Endothelial cell of umbilical vein (primary cell): ENCODE measurements at regions not wholly inside any gene's neighbourhood (a gene's known extent, or its start where the extent isn't known, plus 50 kb on each side); places are given as distances from the start of the nearest gene placed in this dataset.

Experiments
- BruUV-seq: library from RNA; stranded (reverse); fragments of 400-500 nt; replicated peaks from 2 replicates; lab custom pipeline; 2021; lab: Mats Ljungman, UMichigan
- CTCF ChIA-PET: fragments of 300-600, 350-600 bp; sonication (Branson Sonifier 250); formaldehyde crosslinking; loops from one replicate; lab custom pipeline; 2021; ENCODE audit warnings: antibody characterized with exemption, inconsistent platforms; lab: Charles Lee
- POLR2A ChIA-PET: fragments of 300-600, 350-600 bp; sonication (Branson Sonifier 250); formaldehyde crosslinking; loops from one replicate; lab custom pipeline; 2021; ENCODE audit warnings: antibody characterized with exemption, inconsistent platforms; lab: Charles Lee
- DNase-seq: peaks from one replicate; pipeline ENCODE4 v3.0.0-alpha.2; 2011; ENCODE audit warnings: low read depth, low spot score
- FAIRE-seq: peaks from 2 replicates; lab custom pipeline; 2011; peaks lifted over from hg19 to GRCh38; lab: Jason Lieb, UNC
- H2AFZ ChIP-seq: 2 replicates; pipeline ENCODE4 v1.6.0; 2012; ENCODE audit warnings: low read depth, low read length, control low read depth, inconsistent platforms
- H3K27ac ChIP-seq: 2 replicates; pipeline ENCODE4 v1.5.1; 2011; ENCODE audit warnings: low read depth, mild to moderate bottlenecking, control low read depth, low read length, moderate library complexity; ENCODE audit not compliant: insufficient read depth
- H3K27me3 ChIP-seq, 2 experiments: 2 replicates each; pipeline versions ENCODE4 v1.6.0 to v1.6.1; 2011; ENCODE audit warnings: low read length in 2 of 2, mixed read lengths in 1 of 2; ENCODE audit not compliant: control insufficient read depth in 2 of 2, insufficient read depth in 2 of 2
- H3K36me3 ChIP-seq, 2 experiments: 2 replicates in 1 of 2; 3 replicates in 1 of 2; pipeline ENCODE4 v1.5.1; 2011; ENCODE audit warnings: low read length in 2 of 2, mild to moderate bottlenecking in 1 of 2, moderate library complexity in 1 of 2; ENCODE audit not compliant: control insufficient read depth in 2 of 2, insufficient read depth in 2 of 2; ENCODE audit errors: extremely low read depth in 1 of 2
- H3K4me1 ChIP-seq: 3 replicates; pipeline ENCODE4 v1.5.1; 2011; ENCODE audit warnings: mild to moderate bottlenecking, low read length; ENCODE audit not compliant: control insufficient read depth, insufficient read depth; ENCODE audit errors: extremely low read depth
- H3K4me2 ChIP-seq: 2 replicates; pipeline ENCODE4 v1.6.1; 2011; ENCODE audit warnings: low read length, control low read depth, mixed read lengths; ENCODE audit not compliant: insufficient read depth
- H3K4me3 ChIP-seq, 3 experiments: fragments of 200-600 bp in 1 of 3; sonication (generic), shearing (Covaris generic) in 1 of 3; replicated peaks in 1 of 3; 2 replicates each; pipeline ENCODE4 v1.5.1; 2011 to 2016; ENCODE audit warnings: control low read depth in 3 of 3, low read length in 3 of 3, mild to moderate bottlenecking in 2 of 3, inconsistent platforms in 1 of 3, low read depth in 1 of 3, moderate library complexity in 1 of 3; ENCODE audit not compliant: insufficient read depth in 1 of 3
- H3K79me2 ChIP-seq: 2 replicates; pipeline ENCODE4 v1.6.0; 2012; ENCODE audit warnings: low read length, inconsistent platforms; ENCODE audit not compliant: control insufficient read depth, insufficient read depth
- H3K9ac ChIP-seq: replicated peaks from 2 replicates; pipeline ENCODE3; 2011; ENCODE audit warnings: low read length, control low read depth; ENCODE audit not compliant: insufficient read depth; ENCODE audit errors: extremely low read depth
- H3K9me1 ChIP-seq: replicated peaks from 3 replicates; pipeline ENCODE4 v1.6.0; 2011; ENCODE audit warnings: mild to moderate bottlenecking, low read length; ENCODE audit not compliant: control insufficient read depth, insufficient read depth; ENCODE audit errors: extremely low read depth
- H3K9me3 ChIP-seq: replicated peaks from 2 replicates; pipeline ENCODE4 v1.5.1; 2012; ENCODE audit warnings: low read length, inconsistent platforms; ENCODE audit not compliant: control insufficient read depth, insufficient read depth
- H4K20me1 ChIP-seq: replicated peaks from 2 replicates; pipeline ENCODE3; 2011; ENCODE audit warnings: mild to moderate bottlenecking, low read length; ENCODE audit not compliant: control insufficient read depth, insufficient read depth; ENCODE audit errors: extremely low read depth
- CTCF ChIP-seq, 2 donors: IDR thresholded peaks; 1 replicate in 1 of 2; 2 replicates in 1 of 2; pipeline ENCODE4 v1.5.1; 2011; ENCODE audit warnings: low read length in 2 of 2, mild to moderate bottlenecking in 2 of 2, moderate library complexity in 2 of 2, control low read depth in 1 of 2, inconsistent platforms in 1 of 2, low read depth in 1 of 2; ENCODE audit not compliant: insufficient read depth in 1 of 2; ENCODE audit errors: extremely low read depth in 1 of 2
- EZH2 ChIP-seq: IDR thresholded peaks from 2 replicates; pipeline ENCODE4 v1.6.1; 2012; ENCODE audit warnings: borderline replicate concordance, low read depth, mild to moderate bottlenecking, moderate library complexity, low read length, inconsistent platforms; ENCODE audit not compliant: severe bottlenecking
- FOS ChIP-seq: IDR thresholded peaks from 2 replicates; pipeline ENCODE4 v1.6.1; 2011; ENCODE audit warnings: mild to moderate bottlenecking, low read length, moderate library complexity, borderline replicate concordance; ENCODE audit not compliant: insufficient read depth
- JUN ChIP-seq: IDR thresholded peaks from 2 replicates; pipeline ENCODE4 v1.6.1; 2011; ENCODE audit warnings: borderline replicate concordance, low read depth; ENCODE audit not compliant: insufficient read length, insufficient read depth
- MYC ChIP-seq: IDR thresholded peaks from one replicate; pipeline ENCODE4 v1.6.1; 2011; ENCODE audit warnings: mild to moderate bottlenecking, low read depth, low read length
- POLR2A ChIP-seq: IDR thresholded peaks from 2 replicates; pipeline ENCODE4 v1.6.1; 2012; ENCODE audit warnings: low read depth, mild to moderate bottlenecking, control low read depth, low read length
- dilution Hi-C: fragments of 300-500 bp; cut with MboI; formaldehyde crosslinking; loops from one replicate; pipeline ENCODE4 v1.15.0; 2019; ENCODE audit warnings: low sequenced_read_pairs; ENCODE audit not compliant: extremely low pct_ligation_motif_present
- intact Hi-C: fragments of 100-400 bp; cut with micrococcal nuclease; formaldehyde crosslinking; loops from one replicate; pipeline ENCODE4 v1.10.0; 2022
- TF ChIP-seq, protein P1 (sequence below): IDR thresholded peaks from 2 replicates; pipeline ENCODE4 v1.6.1; 2011; ENCODE audit not compliant: insufficient read depth, insufficient read length

GRCh38 chr3:139746481-139746880, 68.7 kb upstream of the NMNAT3 start:
- H3K9me1 ChIP-seq = no peaks in the 10 kb centered on the region
- no peak overlapping the region for H3K4me2 ChIP-seq
- intact Hi-C loops (no loop called here), dilution Hi-C loops (loop anchor here (25.0 kb wide), 1 partner anchor 116 kb away; no protein-coding TSS in a partner anchor)
- no peak overlapping the region for H3K9ac ChIP-seq
- TF ChIP-seq MYC = no peak
- no peak for TF ChIP-seq CTCF (IDR thresholded peaks at IDR 0.05; ENCODE audit: extremely low read depth in 1 of 2, insufficient read depth in 1 of 2, low read depth in 1 of 2, low read length in 2 of 2)
- TF ChIP-seq FOS = no peak
- TF ChIP-seq EZH2 = no peak
- no peak for TF ChIP-seq JUN
- TF ChIP-seq, protein P1, sequence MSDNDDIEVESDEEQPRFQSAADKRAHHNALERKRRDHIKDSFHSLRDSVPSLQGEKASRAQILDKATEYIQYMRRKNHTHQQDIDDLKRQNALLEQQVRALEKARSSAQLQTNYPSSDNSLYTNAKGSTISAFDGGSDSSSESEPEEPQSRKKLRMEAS = no peak
- no peak for TF ChIP-seq POLR2A
- H3K27ac ChIP-seq = no peak overlapping the region
- H3K36me3 ChIP-seq = no peaks in the 10 kb centered on the region
- ChIA-PET CTCF (no interaction called here), POLR2A (no interaction called here)
- no peaks in the 10 kb centered on the region for H4K20me1 ChIP-seq
- H2AFZ ChIP-seq = no peak overlapping the region
- no peak for FAIRE-seq
- H3K4me1 ChIP-seq = no peaks in the 10 kb centered on the region
- no peak overlapping the region for H3K4me3 ChIP-seq
- no peak for DNase-seq
- no peaks in the 10 kb centered on the region for H3K27me3 ChIP-seq
- no peaks in the 10 kb centered on the region for H3K79me2 ChIP-seq
- BruUV-seq = no TSS peak
- H3K9me3 ChIP-seq = no peaks in the 10 kb centered on the region

GRCh38 chr3:139745831-139746230, 68.1 kb upstream of the NMNAT3 start:
- BruUV-seq = no TSS peak
- H3K4me1 ChIP-seq = no peaks in the 10 kb centered on the region
- H3K9me3 ChIP-seq = no peaks in the 10 kb centered on the region
- POLR2A ChIA-PET = no interaction called here
- no peak for DNase-seq
- intact Hi-C loops = no loop called here
- no peak overlapping the region for H3K27ac ChIP-seq
- no peak overlapping the region for H3K9ac ChIP-seq
- no peak for TF ChIP-seq EZH2
- TF ChIP-seq, protein P1 = no peak
- no peak overlapping the region for H2AFZ ChIP-seq
- no peaks in the 10 kb centered on the region for H3K36me3 ChIP-seq
- H3K79me2 ChIP-seq = no peaks in the 10 kb centered on the region
- H3K4me2 ChIP-seq = no peak overlapping the region
- H4K20me1 ChIP-seq = no peaks in the 10 kb centered on the region
- no peak overlapping the region for H3K4me3 ChIP-seq
- no peaks in the 10 kb centered on the region for H3K9me1 ChIP-seq
- FAIRE-seq = no peak
- dilution Hi-C loops = loop anchor here (25.0 kb wide), 1 partner anchor 116 kb away; no protein-coding TSS in a partner anchor
- CTCF ChIA-PET = no interaction called here
- no peaks in the 10 kb centered on the region for H3K27me3 ChIP-seq
